Pulmonary artery endothelial cell (primary cell): ENCODE measurements at regions not wholly inside any gene's neighbourhood (a gene's known extent, or its start where the extent isn't known, plus 50 kb on each side); places are given as distances from the start of the nearest gene placed in this dataset.
"Not testable (repeated sequence)": the region's sequence is repeated elsewhere in the genome, so short reads cannot be mapped to it uniquely, and the experiment has no call there.

Experiments used
- DNase-seq: peaks from one replicate; pipeline ENCODE4 v3.0.0-alpha.2; 2011; ENCODE audit warnings: low read depth, low spot score

DNA sequence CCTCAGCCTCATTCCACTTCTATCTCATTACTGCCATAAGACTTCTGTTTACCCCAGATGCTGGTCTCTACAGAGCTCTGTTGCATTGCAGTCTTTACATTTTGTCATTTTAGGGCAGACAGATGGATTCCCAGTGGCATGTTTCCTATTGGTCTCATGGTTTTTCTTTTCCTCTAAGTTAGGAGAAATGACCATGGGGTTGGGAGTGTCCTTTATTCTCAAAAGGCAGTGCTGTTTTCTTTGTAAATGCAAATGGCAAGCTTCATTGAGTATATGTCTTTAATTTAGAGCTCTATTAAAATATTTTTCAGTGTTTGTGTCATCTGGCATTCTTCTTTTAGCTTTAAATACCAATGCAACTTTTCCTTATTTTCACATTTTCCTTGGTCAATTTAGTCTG, 57.0 kb downstream of the MSTN start:
- no peak for DNase-seq

GRCh38 chr2:189999661-190000060, 62.9 kb downstream of the MSTN start:
- DNase-seq, result no peak

GRCh38 chr2:189998665-189999064, 63.9 kb downstream of the MSTN start:
- DNase-seq, result not testable (repeated sequence)

GRCh38 chr2:189997016-189997415, 65.5 kb downstream of the MSTN start:
- no peak for DNase-seq

DNA sequence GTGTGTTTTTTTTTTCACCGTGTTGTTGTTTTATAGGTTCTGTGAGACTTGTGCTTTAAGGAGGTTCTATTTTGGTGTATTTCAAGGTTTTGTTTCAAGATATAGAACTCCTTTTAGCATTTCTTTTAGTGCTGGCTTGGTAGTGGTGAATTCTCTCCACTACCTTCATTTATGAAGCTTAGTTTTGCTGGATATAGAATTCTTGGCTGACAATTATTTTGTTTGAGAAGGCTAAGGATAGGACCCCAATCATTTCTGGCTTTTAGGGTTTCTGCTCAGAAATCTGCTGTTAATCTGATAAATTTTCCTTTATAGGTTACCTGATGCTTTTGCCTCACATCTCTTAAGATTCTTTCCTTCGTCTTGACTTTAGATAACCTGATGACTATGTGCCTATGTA, 66.8 kb downstream of the MSTN start:
- DNase-seq, result no peak

- DNase-seq, result no peak
Observed at GRCh38 chr2:189982780-189983394, 79.6 kb downstream of the MSTN start.

- no peak for DNase-seq
Observed at GRCh38 chr2:189982087-189982486, 80.4 kb downstream of the MSTN start.

DNA sequence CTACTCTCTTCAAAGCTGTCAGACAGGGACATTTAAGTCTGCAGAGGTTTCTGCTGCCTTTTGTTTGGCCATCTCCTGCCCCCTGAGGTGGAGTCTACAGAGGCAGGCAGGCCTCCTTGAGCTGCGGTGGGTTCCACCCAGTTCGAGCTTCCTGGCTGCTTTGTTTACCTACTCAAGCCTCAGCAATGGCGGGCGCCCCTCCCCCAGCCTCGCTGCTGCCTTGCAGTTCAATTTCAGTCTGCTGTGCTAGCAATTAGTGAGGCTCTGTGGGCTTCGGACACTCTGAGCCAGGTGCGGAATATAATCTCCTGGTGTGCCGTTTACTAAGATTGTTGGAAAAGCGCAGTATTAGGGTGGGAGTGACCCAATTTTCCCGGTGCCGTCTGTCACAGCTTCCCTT, 86.0 kb downstream of the MSTN start:
- DNase-seq, result not testable (repeated sequence)

- DNase-seq, result no peak
Observed at GRCh38 chr2:189960346-189960745, 102.2 kb downstream of the MSTN start.

DNA sequence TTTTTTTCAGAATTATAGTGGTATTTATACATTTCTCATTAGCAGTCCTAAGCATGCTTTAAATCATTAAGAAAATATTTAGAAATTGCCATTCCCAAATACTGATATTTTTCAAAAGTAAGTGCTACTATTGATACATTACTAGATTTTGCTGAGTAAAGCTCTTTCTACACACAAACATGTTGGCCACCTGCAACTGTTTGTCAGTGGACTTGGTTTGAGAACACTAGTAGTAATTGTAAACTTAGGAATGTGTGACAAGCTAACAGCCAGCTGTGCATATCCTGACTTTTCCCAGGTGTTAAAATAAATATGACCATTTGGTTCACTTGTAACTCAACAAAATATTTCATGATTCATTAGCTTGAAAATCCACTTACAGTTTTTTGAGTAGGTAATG, 103.1 kb downstream of the MSTN start:
- no peak for DNase-seq

DNA sequence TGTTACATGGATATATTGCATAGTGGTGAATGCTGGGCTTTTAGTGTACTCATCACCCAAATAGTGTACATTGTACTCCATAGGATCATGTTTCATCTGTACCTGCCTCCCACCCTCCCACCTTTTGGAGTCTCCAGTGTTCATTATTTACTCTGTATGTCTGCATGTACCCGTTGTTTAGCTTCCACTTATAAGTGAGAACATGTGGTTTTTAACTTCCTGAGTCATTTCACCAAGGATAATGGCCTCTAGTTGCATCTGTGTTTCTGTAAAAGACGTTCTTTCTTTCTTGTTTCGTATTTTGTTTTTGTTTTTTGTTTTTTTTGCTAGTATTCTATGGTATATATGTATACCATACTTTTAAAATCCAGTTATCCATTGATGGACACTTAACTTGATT, 107.5 kb downstream of the MSTN start:
- no peak for DNase-seq

DNA sequence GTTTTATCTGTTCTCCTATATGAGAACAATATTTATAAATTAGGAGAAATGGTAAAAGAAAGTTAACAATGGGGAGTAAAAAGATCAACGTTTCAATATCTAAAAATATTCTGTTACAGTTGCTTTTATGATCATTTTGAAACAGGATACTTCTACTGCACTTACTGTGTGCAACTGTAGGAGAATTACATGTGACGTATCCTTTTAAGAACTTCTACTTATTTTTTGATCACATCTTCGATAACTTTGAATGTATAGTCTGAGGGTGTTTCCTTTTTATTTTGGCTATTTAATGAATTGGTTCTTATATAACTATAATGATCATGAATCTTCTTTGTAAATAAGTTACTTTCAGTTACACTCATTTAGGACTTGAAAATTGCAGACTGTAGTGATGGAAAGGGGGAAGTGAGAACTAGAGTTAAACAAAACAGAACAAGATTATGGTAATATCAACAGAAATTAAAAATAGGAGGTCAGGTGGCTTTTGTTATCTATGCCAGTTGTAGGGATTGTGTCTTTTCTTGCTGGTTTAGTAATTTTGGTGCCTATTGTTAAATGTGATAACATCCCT, 109.9 kb downstream of the MSTN start:
- no peak for DNase-seq

GRCh38 chr2:189951791-189952535, 110.6 kb downstream of the MSTN start:
- DNase-seq, result peak; percentile 85

DNA sequence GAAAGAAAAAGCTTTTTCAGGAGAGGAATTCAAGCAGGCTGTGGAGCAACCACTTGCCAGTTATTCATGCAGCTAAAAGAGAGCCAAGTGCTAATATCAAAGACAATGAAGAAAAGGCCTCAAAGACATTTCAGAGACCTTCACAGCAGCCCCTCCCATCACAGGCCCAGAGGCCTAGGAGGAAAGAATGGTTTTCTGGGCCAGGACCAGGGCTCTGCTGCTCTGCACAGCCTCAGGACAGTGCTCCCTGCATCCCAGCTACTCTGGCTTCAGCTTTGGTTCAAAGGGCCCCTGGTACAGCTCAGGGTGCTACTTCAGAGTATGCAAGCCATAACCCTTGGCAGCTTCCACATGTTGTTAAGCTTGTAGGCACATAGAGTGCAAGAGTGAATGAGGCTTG, 119.5 kb downstream of the MSTN start:
- DNase-seq, result no peak

DNA sequence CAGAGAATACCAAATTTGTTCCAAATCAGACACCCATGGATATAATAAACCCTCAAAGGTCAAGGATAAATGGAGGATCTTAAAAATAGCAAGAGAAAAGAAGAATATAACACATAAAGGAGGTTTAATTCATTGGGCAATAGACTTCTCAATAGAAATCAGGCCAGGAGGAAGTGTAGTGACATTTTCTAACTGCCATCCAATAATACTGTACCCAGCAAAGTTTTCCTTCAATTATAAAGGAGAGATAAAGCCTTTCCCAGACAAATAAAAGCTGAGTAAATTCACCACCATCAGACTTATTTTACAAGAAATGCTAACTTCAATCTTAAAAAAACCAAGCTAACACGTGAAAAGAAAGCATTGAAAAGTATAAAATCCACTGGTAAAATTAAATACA, 121.6 kb downstream of the MSTN start:
- no peak for DNase-seq

GRCh38 chr2:189937691-189938090, 124.8 kb downstream of the MSTN start:
- DNase-seq, result no peak

- DNase-seq, result no peak
Observed at GRCh38 chr2:189933911-189934399, 128.6 kb downstream of the MSTN start.

DNA sequence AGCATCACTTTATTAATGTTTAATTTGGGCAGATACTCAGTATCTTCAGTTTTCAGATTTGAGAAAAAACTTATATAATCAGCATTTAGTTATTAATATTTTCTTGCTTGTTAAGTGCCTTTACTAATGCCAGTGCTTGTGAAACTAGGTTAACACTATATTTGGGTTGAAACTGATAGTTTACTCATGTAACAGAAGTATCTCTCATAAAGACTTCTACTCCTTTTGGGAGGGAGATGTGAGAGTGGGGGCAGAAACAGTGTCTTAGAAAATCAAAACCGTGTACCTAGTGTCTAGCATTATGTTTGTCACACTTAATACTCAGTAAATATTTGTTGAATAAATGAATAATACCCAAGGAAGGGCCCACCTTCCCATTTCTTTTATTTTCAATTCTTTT, 129.5 kb downstream of the MSTN start:
- no peak for DNase-seq

- DNase-seq, result no peak
Observed at GRCh38 chr2:189927823-189928222, 134.7 kb downstream of the MSTN start.
